22Rv1 (cell line): ENCODE measurements at regions not wholly inside any gene's neighbourhood (a gene's known extent, or its start where the extent isn't known, plus 50 kb on each side); places are given as distances from the start of the nearest gene placed in this dataset.

Source experiments
- CTCF ChIP-seq: fragments of 450-650 bp; IDR thresholded peaks from 2 replicates; pipeline ENCODE4 v1.5.1; 2017; ENCODE audit warnings: mild to moderate bottlenecking
- ZFX ChIP-seq: fragments of 450-650 bp; IDR thresholded peaks from 2 replicates; pipeline ENCODE4 v1.6.1; 2017; ENCODE audit warnings: antibody characterized with exemption, borderline replicate concordance

- TF ChIP-seq CTCF (no peak), ZFX (no peak)
Measured at GRCh38 chr12:114974333-114974732, 290.4 kb upstream of the TBX3 start.
